ENCODE measurements at regions not wholly inside any gene's neighbourhood (a gene's known extent, or its start where the extent isn't known, plus 50 kb on each side); places are given as distances from the start of the nearest gene placed in this dataset.

GRCh38 chr11:134818516-134818915 lies 406.5 kb upstream of the B3GAT1 start:
- no peak for TF ChIP-seq CTCF (IDR thresholded peaks at IDR 0.05)
- TF ChIP-seq POLR2AphosphoS5 (IDR thresholded peaks at IDR 0.05; ENCODE audit: low read depth, low read length): no peak

Measured in Panc1 (cell line).